ENCODE measurements at regions not wholly inside any gene's neighbourhood (a gene's known extent, or its start where the extent isn't known, plus 50 kb on each side); places are given as distances from the start of the nearest gene placed in this dataset.

- Histone ChIP-seq H3K36me3 (ENCODE audit: low read length) (no peaks in the 10 kb centered on the region), H3K4me2 (ENCODE audit: low read depth, low read length, poor library complexity, severe bottlenecking) (no peak overlapping the region), H3K4me3 (ENCODE audit: insufficient read depth, low read length, poor library complexity, severe bottlenecking) (no peak overlapping the region), H3F3A (ENCODE audit: insufficient read depth) (no peaks in the 10 kb centered on the region), H3K27ac (ENCODE audit: low read depth, low read length) (no peak overlapping the region), H3K9me3 (ENCODE audit: insufficient read depth, low read length) (no peaks in the 10 kb centered on the region), H3K27me3 (ENCODE audit: low read length) (no peaks in the 10 kb centered on the region), H3K9me2 (replicated peaks; ENCODE audit: insufficient read depth, low read length) (no peaks in the 10 kb centered on the region), H3K79me2 (ENCODE audit: insufficient read depth, low read length) (no peaks in the 10 kb centered on the region), H4K20me1 (ENCODE audit: low read depth, low read length) (no peaks in the 10 kb centered on the region), H3K9ac (ENCODE audit: low read length) (no peak overlapping the region), H2AFZ (ENCODE audit: low read depth, low read length, severe bottlenecking) (no peak overlapping the region)
- TF ChIP-seq EZH2phosphoT487 (conservative IDR thresholded peaks at IDR 0.05; ENCODE audit: low read length) (no peak), CTCF (IDR thresholded peaks at IDR 0.05; ENCODE audit: insufficient read depth, low read length, poor library complexity, severe bottlenecking) (no peak)
Observed at GRCh38 chr13:78161266-78161665, 242.6 kb upstream of the EDNRB start.

GRCh38 chr13:78160793-78161192, 242.2 kb upstream of the EDNRB start:
- Histone ChIP-seq H3F3A (ENCODE audit: insufficient read depth) (no peaks in the 10 kb centered on the region), H3K27me3 (ENCODE audit: low read length) (no peaks in the 10 kb centered on the region), H3K9ac (ENCODE audit: low read length) (no peak overlapping the region), H3K27ac (ENCODE audit: low read depth, low read length) (no peak overlapping the region), H3K9me2 (replicated peaks; ENCODE audit: insufficient read depth, low read length) (no peaks in the 10 kb centered on the region), H4K20me1 (ENCODE audit: low read depth, low read length) (no peaks in the 10 kb centered on the region), H3K79me2 (ENCODE audit: insufficient read depth, low read length) (no peaks in the 10 kb centered on the region), H2AFZ (ENCODE audit: low read depth, low read length, severe bottlenecking) (no peak overlapping the region), H3K9me3 (ENCODE audit: insufficient read depth, low read length) (no peaks in the 10 kb centered on the region), H3K36me3 (ENCODE audit: low read length) (no peaks in the 10 kb centered on the region), H3K4me3 (ENCODE audit: insufficient read depth, low read length, poor library complexity, severe bottlenecking) (no peak overlapping the region), H3K4me2 (ENCODE audit: low read depth, low read length, poor library complexity, severe bottlenecking) (no peak overlapping the region)
- TF ChIP-seq CTCF (IDR thresholded peaks at IDR 0.05; ENCODE audit: insufficient read depth, low read length, poor library complexity, severe bottlenecking): no peak
- no peak for TF ChIP-seq EZH2phosphoT487 (conservative IDR thresholded peaks at IDR 0.05; ENCODE audit: low read length)

GRCh38 chr13:78152415-78152814, 233.8 kb upstream of the EDNRB start:
- H3K27ac ChIP-seq (ENCODE audit: low read depth, low read length): no peak overlapping the region
- no peak overlapping the region for H3K9ac ChIP-seq (ENCODE audit: low read length)
- H3K4me3 ChIP-seq (ENCODE audit: insufficient read depth, low read length, poor library complexity, severe bottlenecking): no peak overlapping the region
- no peak overlapping the region for H3K4me2 ChIP-seq (ENCODE audit: low read depth, low read length, poor library complexity, severe bottlenecking)
- no peaks in the 10 kb centered on the region for H3F3A ChIP-seq (ENCODE audit: insufficient read depth)
- H4K20me1 ChIP-seq (ENCODE audit: low read depth, low read length): no peaks in the 10 kb centered on the region
- H2AFZ ChIP-seq (ENCODE audit: low read depth, low read length, severe bottlenecking): no peak overlapping the region
- H3K27me3 ChIP-seq (ENCODE audit: low read length): no peaks in the 10 kb centered on the region
- no peaks in the 10 kb centered on the region for H3K9me3 ChIP-seq (ENCODE audit: insufficient read depth, low read length)
- TF ChIP-seq CTCF (IDR thresholded peaks at IDR 0.05; ENCODE audit: insufficient read depth, low read length, poor library complexity, severe bottlenecking): no peak
- TF ChIP-seq EZH2phosphoT487 (conservative IDR thresholded peaks at IDR 0.05; ENCODE audit: low read length): no peak
- H3K36me3 ChIP-seq (ENCODE audit: low read length): no peaks in the 10 kb centered on the region
- H3K79me2 ChIP-seq (ENCODE audit: insufficient read depth, low read length): no peaks in the 10 kb centered on the region
- H3K9me2 ChIP-seq (replicated peaks; ENCODE audit: insufficient read depth, low read length): no peaks in the 10 kb centered on the region

- H4K20me1 ChIP-seq (ENCODE audit: low read depth, low read length): no peaks in the 10 kb centered on the region
- H3K27me3 ChIP-seq (ENCODE audit: low read length): no peaks in the 10 kb centered on the region
- no peaks in the 10 kb centered on the region for H3K79me2 ChIP-seq (ENCODE audit: insufficient read depth, low read length)
- H3F3A ChIP-seq (ENCODE audit: insufficient read depth): no peaks in the 10 kb centered on the region
- no peaks in the 10 kb centered on the region for H3K36me3 ChIP-seq (ENCODE audit: low read length)
- no peak for TF ChIP-seq CTCF (IDR thresholded peaks at IDR 0.05; ENCODE audit: insufficient read depth, low read length, poor library complexity, severe bottlenecking)
- no peak for TF ChIP-seq EZH2phosphoT487 (conservative IDR thresholded peaks at IDR 0.05; ENCODE audit: low read length)
- H3K4me3 ChIP-seq (ENCODE audit: insufficient read depth, low read length, poor library complexity, severe bottlenecking): no peak overlapping the region
- H2AFZ ChIP-seq (ENCODE audit: low read depth, low read length, severe bottlenecking): no peak overlapping the region
- no peak overlapping the region for H3K4me2 ChIP-seq (ENCODE audit: low read depth, low read length, poor library complexity, severe bottlenecking)
- no peak overlapping the region for H3K27ac ChIP-seq (ENCODE audit: low read depth, low read length)
- no peak overlapping the region for H3K9ac ChIP-seq (ENCODE audit: low read length)
- H3K9me3 ChIP-seq (ENCODE audit: insufficient read depth, low read length): no peaks in the 10 kb centered on the region
- no peaks in the 10 kb centered on the region for H3K9me2 ChIP-seq (replicated peaks; ENCODE audit: insufficient read depth, low read length)
Observed at GRCh38 chr13:78147905-78148304, 229.3 kb upstream of the EDNRB start.
